DOHH2 (cell line): ENCODE measurements at regions not wholly inside any gene's neighbourhood (a gene's known extent, or its start where the extent isn't known, plus 50 kb on each side); places are given as distances from the start of the nearest gene placed in this dataset.

ENCODE experiments used
- CTCF ChIP-seq: fragments of 200-600 bp; sonication (generic); IDR thresholded peaks from one replicate; pipeline ENCODE4 v1.5.1; 2014; ENCODE audit warnings: antibody characterized with exemption, mild to moderate bottlenecking, low read depth, low read length; ENCODE audit not compliant: poor library complexity, severe bottlenecking
- EZH2phosphoT487 ChIP-seq: fragments of 200-600 bp; sonication (generic); IDR thresholded peaks from 2 replicates; pipeline ENCODE4 v1.6.1; 2017; ENCODE audit warnings: borderline replicate concordance, mild to moderate bottlenecking, antibody characterized with exemption, low read length, moderate library complexity, mixed read lengths

GRCh38 chr12:124241776-124242528, 52.9 kb upstream of the RFLNA start:
- TF ChIP-seq CTCF (no peak), EZH2phosphoT487 (no peak)
